ENCODE measurements at regions not wholly inside any gene's neighbourhood (a gene's known extent, or its start where the extent isn't known, plus 50 kb on each side); places are given as distances from the start of the nearest gene placed in this dataset.

DNA sequence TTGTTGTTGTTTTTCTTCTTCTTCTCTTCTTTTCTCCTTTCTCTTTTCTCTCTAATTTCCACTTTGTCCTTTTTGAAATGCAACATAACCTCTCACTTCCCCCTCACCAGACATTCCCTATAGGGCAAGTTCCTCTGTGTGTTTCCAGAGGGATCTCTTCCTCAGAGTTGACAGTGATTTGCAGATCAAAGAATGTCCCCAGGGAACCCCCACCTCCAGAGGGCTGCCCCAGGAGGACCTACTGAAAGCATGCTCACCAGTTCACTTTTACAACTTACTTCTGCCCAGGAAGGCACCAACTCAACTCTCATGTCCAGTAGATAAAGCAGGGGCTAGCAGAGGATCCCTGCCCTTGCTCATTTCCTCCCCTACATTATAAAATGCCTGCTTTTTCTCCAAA is 1648.0 kb downstream of the PCDH9 start:
- TF ChIP-seq, protein P1, sequence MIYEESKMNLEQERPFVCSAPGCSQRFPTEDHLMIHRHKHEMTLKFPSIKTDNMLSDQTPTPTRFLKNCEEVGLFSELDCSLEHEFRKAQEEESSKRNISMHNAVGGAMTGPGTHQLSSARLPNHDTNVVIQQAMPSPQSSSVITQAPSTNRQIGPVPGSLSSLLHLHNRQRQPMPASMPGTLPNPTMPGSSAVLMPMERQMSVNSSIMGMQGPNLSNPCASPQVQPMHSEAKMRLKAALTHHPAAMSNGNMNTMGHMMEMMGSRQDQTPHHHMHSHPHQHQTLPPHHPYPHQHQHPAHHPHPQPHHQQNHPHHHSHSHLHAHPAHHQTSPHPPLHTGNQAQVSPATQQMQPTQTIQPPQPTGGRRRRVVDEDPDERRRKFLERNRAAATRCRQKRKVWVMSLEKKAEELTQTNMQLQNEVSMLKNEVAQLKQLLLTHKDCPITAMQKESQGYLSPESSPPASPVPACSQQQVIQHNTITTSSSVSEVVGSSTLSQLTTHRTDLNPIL (CRISPR knock-in tag; IDR thresholded peaks at IDR 0.05; ENCODE audit: low read depth) = no peak
- no peak for TF ChIP-seq ZNF565 (CRISPR knock-in tag; conservative IDR thresholded peaks at IDR 0.05; ENCODE audit: low read depth)
- TF ChIP-seq OSR1 (CRISPR knock-in tag; IDR thresholded peaks at IDR 0.05) = no peak
- TF ChIP-seq POU6F1 (CRISPR knock-in tag; IDR thresholded peaks at IDR 0.05; ENCODE audit: borderline replicate concordance, low read depth) = no peak
- no peak for TF ChIP-seq PATZ1 (CRISPR knock-in tag; IDR thresholded peaks at IDR 0.05; ENCODE audit: borderline replicate concordance)
- TF ChIP-seq BACH2 (CRISPR knock-in tag; IDR thresholded peaks at IDR 0.05; ENCODE audit: borderline replicate concordance) = no peak
- TF ChIP-seq ESRRG (CRISPR knock-in tag; IDR thresholded peaks at IDR 0.05) = no peak
- no peak for TF ChIP-seq ZFP30 (CRISPR knock-in tag; IDR thresholded peaks at IDR 0.05)
- no peak for TF ChIP-seq ZNF8 (CRISPR knock-in tag; IDR thresholded peaks at IDR 0.05)
- TF ChIP-seq, protein P2, sequence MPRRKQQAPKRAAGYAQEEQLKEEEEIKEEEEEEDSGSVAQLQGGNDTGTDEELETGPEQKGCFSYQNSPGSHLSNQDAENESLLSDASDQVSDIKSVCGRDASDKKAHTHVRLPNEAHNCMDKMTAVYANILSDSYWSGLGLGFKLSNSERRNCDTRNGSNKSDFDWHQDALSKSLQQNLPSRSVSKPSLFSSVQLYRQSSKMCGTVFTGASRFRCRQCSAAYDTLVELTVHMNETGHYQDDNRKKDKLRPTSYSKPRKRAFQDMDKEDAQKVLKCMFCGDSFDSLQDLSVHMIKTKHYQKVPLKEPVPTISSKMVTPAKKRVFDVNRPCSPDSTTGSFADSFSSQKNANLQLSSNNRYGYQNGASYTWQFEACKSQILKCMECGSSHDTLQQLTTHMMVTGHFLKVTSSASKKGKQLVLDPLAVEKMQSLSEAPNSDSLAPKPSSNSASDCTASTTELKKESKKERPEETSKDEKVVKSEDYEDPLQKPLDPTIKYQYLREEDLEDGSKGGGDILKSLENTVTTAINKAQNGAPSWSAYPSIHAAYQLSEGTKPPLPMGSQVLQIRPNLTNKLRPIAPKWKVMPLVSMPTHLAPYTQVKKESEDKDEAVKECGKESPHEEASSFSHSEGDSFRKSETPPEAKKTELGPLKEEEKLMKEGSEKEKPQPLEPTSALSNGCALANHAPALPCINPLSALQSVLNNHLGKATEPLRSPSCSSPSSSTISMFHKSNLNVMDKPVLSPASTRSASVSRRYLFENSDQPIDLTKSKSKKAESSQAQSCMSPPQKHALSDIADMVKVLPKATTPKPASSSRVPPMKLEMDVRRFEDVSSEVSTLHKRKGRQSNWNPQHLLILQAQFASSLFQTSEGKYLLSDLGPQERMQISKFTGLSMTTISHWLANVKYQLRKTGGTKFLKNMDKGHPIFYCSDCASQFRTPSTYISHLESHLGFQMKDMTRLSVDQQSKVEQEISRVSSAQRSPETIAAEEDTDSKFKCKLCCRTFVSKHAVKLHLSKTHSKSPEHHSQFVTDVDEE (CRISPR knock-in tag; IDR thresholded peaks at IDR 0.05) = no peak
